GM18861 (cell line): ENCODE measurements at regions not wholly inside any gene's neighbourhood (a gene's known extent, or its start where the extent isn't known, plus 50 kb on each side); places are given as distances from the start of the nearest gene placed in this dataset.

Source experiments
- ATAC-seq: cut with Tn5 transposase; IDR thresholded peaks from one replicate; pipeline ENCODE4 v1.9.1; 2021; ENCODE audit not compliant: unreplicated experiment

DNA sequence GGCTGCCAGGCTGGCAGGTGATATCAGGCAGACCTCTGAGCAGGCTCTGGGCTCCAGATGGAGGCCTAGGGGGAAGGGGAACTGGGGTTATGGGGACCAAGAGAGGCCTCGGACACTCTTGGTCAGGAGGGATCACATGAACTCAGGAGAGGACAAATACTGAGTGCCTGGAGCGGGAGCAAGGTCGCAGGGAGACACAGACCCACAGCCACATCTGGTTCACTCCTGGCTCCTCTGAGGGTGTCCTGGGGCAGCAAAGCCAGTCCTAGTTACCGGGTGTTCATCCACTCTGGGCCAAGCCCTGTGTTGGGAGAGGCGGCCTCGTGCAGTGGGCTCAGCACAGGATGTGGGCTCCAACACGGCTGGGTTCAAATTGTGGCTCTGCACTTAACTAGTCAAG, 239.0 kb downstream of the PTPRU start:
- ATAC-seq, result no peak

GRCh38 chr1:29474274-29475244, 238.2 kb downstream of the PTPRU start:
- ATAC-seq, result no peak

GRCh38 chr1:29473161-29473855, 237.0 kb downstream of the PTPRU start:
- no peak for ATAC-seq

GRCh38 chr1:29471487-29472313, 235.4 kb downstream of the PTPRU start:
- no peak for ATAC-seq

- no peak for ATAC-seq
Measured at GRCh38 chr1:29470788-29471119, 234.4 kb downstream of the PTPRU start.

GRCh38 chr1:29470087-29470787, 233.9 kb downstream of the PTPRU start:
- no peak for ATAC-seq

GRCh38 chr1:29469457-29469856, 233.1 kb downstream of the PTPRU start:
- ATAC-seq, result no peak

GRCh38 chr1:29467989-29468900, 231.9 kb downstream of the PTPRU start:
- ATAC-seq, result no peak

DNA sequence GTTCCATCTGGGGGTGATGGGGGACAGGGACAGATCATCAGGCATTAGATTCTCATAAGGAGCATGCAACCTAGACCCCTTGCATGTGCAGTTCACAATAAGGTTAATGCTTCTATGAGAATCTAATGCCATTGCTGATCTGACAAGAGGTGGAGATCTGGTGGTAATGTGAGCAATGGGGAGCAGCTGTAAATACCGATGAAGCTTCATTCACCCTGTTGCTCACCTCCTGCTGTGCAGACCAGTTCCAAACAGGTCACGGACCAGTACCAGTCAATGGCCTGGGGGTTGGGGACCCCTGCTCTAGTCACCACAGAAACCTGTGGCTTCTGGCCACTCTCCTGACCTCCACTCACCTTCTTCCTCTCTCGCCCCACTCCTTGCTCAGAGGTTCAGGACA, 229.9 kb downstream of the PTPRU start:
- no peak for ATAC-seq

- ATAC-seq, result no peak
Measured at GRCh38 chr1:29465755-29466154, 229.4 kb downstream of the PTPRU start.

DNA sequence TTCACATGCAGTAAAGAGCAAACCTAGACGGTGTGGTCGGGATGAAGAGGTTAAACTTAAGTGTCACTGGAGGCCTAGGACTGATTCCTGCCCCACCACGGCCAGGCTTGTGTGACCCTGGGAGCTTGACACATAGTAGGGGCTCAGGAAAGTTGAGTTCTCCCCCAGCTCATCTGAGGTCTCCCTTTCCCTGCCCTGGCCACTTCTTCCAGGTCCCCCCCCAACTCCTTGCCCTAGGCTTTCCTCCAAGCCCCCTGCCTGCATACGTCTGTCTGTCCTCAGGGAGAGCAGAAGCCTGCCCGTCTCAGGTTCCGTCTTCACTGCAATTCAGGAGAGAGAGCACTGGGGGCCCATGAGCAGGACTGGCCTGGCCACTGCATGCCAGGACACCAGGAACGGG, 225.8 kb downstream of the PTPRU start:
- ATAC-seq, result no peak

GRCh38 chr1:29461115-29461739, 224.9 kb downstream of the PTPRU start:
- ATAC-seq, result no peak

GRCh38 chr1:29460694-29461093, 224.4 kb downstream of the PTPRU start:
- no peak for ATAC-seq

DNA sequence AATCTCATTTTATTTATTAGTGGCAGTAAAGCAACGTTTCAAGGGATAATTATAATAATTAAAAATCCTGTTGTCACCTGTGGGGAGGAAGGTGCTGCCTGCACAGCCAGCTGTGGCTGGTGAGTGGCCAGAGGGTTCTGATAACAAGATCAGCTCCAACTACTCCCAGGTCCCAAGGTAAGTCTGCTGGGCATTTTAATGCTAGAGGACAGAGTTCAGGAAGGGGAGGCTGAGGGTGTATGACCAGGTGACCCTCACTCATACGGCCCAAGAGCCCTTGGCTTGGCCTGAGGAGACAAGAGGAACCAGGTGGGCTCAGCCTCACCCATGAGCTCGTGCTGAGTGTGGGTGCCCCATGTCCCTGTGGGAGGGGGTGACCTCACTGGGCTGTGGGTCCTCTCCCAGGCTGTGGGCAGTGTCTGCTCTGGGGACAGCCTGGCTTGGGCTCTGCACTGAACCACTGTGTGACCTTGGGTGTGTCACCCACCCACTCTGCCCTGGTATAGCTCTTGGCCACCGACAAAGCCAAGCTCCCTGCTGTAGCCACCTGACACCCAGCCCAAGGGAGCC, 223.8 kb downstream of the PTPRU start:
- ATAC-seq, result no peak

DNA sequence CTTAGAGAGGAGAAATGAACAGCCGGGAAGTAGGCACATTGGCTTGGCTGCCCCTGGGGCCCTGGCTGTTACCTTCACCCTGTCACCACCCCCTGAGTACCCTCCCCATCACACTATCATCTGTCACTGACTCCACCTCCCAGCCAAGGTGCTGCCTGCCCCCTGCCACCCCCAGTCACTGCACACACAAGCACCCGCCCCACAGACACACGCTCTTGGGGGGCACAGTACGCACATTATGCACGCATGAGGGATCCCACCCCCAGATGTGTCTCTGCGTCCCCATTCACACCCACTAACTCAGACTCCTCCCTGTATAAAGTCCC, 223.3 kb downstream of the PTPRU start:
- no peak for ATAC-seq

GRCh38 chr1:29458737-29459619, 222.7 kb downstream of the PTPRU start:
- no peak for ATAC-seq

GRCh38 chr1:29457496-29458368, 221.4 kb downstream of the PTPRU start:
- no peak for ATAC-seq
